Brain microvascular endothelial cell (primary cell): ENCODE measurements at regions not wholly inside any gene's neighbourhood (a gene's known extent, or its start where the extent isn't known, plus 50 kb on each side); places are given as distances from the start of the nearest gene placed in this dataset.
"Not testable (repeated sequence)": the region's sequence is repeated elsewhere in the genome, so short reads cannot be mapped to it uniquely, and the experiment has no call there.

Source experiments
- DNase-seq: peaks from one replicate; pipeline ENCODE4 v3.0.0-alpha.2; 2020
- H3K27ac ChIP-seq: fragments of 250-450 bp; sonication (Bioruptor Pico); 2 replicates; pipeline ENCODE4 v1.5.1; 2020; ENCODE audit warnings: mild to moderate bottlenecking, moderate library complexity
- H3K27me3 ChIP-seq: fragments of 250-450 bp; sonication (Bioruptor Pico); replicated peaks from 2 replicates; pipeline ENCODE4 v1.5.1; 2020; ENCODE audit warnings: mild to moderate bottlenecking
- H3K36me3 ChIP-seq: fragments of 250-450 bp; sonication (Bioruptor Pico); replicated peaks from 2 replicates; pipeline ENCODE4 v1.5.1; 2020; ENCODE audit warnings: mild to moderate bottlenecking
- H3K4me3 ChIP-seq: 2 replicates; pipeline ENCODE4 v1.5.1; 2011; ENCODE audit warnings: low read depth, mild to moderate bottlenecking, control low read depth, low read length, moderate library complexity
- CTCF ChIP-seq: IDR thresholded peaks from 2 replicates; pipeline ENCODE4 v1.5.1; 2011; ENCODE audit warnings: low read depth, mild to moderate bottlenecking, moderate library complexity, low read length, control low read depth, inconsistent platforms; ENCODE audit errors: missing control alignments
- in situ Hi-C: cut with HindIII; loops from 2 replicates; pipeline ENCODE4 v1.10.0; 2017; ENCODE audit warnings: low sequenced_read_pairs, low pct_ligation_motif_present

GRCh38 chr16:66182592-66182991 lies 183.9 kb upstream of the CDH5 start:
- in situ Hi-C loops = no loop called here
- no peak for TF ChIP-seq CTCF
- no peaks in the 10 kb centered on the region for H3K27me3 ChIP-seq

GRCh38 chr16:66176731-66177130 lies 189.8 kb upstream of the CDH5 start:
- in situ Hi-C loops = no loop called here
- H3K36me3 ChIP-seq = no peaks in the 10 kb centered on the region
- no peaks in the 10 kb centered on the region for H3K27me3 ChIP-seq
- H3K27ac ChIP-seq = no peak overlapping the region
- no peak overlapping the region for H3K4me3 ChIP-seq
- DNase-seq = no peak
- no peak for TF ChIP-seq CTCF

More at GRCh38 chr16:66182592-66182991, 183.9 kb upstream of the CDH5 start:
- H3K27ac ChIP-seq = no peak overlapping the region
- no peaks in the 10 kb centered on the region for H3K36me3 ChIP-seq
- H3K4me3 ChIP-seq = no peak overlapping the region
- DNase-seq = no peak

GRCh38 chr16:66176111-66176510 lies 190.4 kb upstream of the CDH5 start:
- no peak for TF ChIP-seq CTCF
- no peaks in the 10 kb centered on the region for H3K36me3 ChIP-seq
- in situ Hi-C loops = no loop called here

DNA sequence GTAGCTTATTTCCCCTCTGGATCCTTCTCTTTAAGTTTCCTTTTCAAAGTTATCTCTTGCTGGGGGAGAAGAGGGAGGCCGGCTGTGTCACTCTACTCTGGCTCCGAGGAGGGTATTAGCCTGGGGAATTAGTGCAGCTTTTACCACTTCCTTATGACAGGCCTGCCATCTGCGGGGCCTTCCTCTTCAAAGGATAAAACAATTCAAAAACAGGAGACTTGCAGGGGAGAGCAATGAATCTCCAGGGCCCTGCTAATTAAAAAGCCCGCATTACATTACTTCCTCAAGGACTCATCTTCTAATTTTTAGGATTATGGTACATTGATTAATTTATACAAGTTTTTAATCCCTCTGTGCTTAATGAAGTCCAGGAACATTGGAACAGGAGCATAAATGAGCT lies 190.9 kb upstream of the CDH5 start:
- Histone ChIP-seq H3K36me3 (no peaks in the 10 kb centered on the region), H3K27ac (no peak overlapping the region), H3K4me3 (no peak overlapping the region), H3K27me3 (no peaks in the 10 kb centered on the region)
- in situ Hi-C loops = no loop called here
- DNase-seq = no peak
- TF ChIP-seq CTCF = no peak

More at GRCh38 chr16:66176111-66176510, 190.4 kb upstream of the CDH5 start:
- Histone ChIP-seq H3K4me3 (no peak overlapping the region), H3K27ac (no peak overlapping the region), H3K27me3 (no peaks in the 10 kb centered on the region)
- no peak for DNase-seq

GRCh38 chr16:66175058-66175457 lies 191.4 kb upstream of the CDH5 start:
- Histone ChIP-seq H3K27ac (no peak overlapping the region), H3K36me3 (no peaks in the 10 kb centered on the region), H3K27me3 (no peaks in the 10 kb centered on the region), H3K4me3 (no peak overlapping the region)
- DNase-seq = no peak
- no peak for TF ChIP-seq CTCF
- in situ Hi-C loops = no loop called here

DNA sequence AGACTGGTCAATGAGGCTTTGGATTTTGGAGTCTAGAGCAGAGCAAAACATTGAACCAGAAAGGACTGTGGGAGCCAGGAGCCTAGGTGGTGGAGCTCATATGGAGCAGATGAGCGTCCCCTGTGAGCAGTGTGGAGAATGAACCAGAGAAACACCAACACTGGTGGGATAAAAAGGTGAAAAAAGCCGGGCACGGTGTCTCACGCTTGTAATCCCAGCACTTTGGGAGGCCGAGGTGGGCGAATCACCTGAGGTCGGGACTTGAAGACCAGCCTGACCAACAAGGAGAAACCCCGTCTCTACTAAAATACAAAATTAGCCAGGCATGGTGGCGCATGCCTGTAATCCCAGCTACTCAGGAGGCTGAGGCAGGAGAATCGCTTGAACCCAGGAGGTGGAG lies 192.7 kb upstream of the CDH5 start:
- in situ Hi-C loops, H3K4me3 ChIP-seq, H3K36me3 ChIP-seq, H3K27ac ChIP-seq, H3K27me3 ChIP-seq, DNase-seq: not testable (repeated sequence)

- in situ Hi-C loops, H3K27ac ChIP-seq, H3K27me3 ChIP-seq, DNase-seq, H3K36me3 ChIP-seq, H3K4me3 ChIP-seq: not testable (repeated sequence)
Observed at GRCh38 chr16:66173181-66173580, 193.3 kb upstream of the CDH5 start.
